Transverse colon (tissue), 4 donors: ENCODE measurements at regions not wholly inside any gene's neighbourhood (a gene's known extent, or its start where the extent isn't known, plus 50 kb on each side); places are given as distances from the start of the nearest gene placed in this dataset.

Experiments used
- DNase-seq: peaks from one replicate; pipeline ENCODE4 v3.0.0-alpha.2; 2019
- H3K27ac ChIP-seq, 4 donors: fragments of 200-600 bp; sonication (generic); 2 replicates each; pipeline ENCODE4 v1.5.1; 2016 to 2018; ENCODE audit warnings: inconsistent platforms in 4 of 4
- H3K27me3 ChIP-seq: fragments of 200-600 bp; sonication (generic); 2 replicates; pipeline ENCODE4 v1.5.1; 2017; ENCODE audit warnings: inconsistent platforms
- H3K36me3 ChIP-seq, 4 donors: fragments of 200-600 bp; sonication (generic); 2 replicates each; pipeline ENCODE4 v1.5.1; 2017 to 2019; ENCODE audit warnings: inconsistent platforms in 4 of 4
- H3K4me1 ChIP-seq, 4 donors: fragments of 200-600 bp; sonication (generic); 2 replicates each; pipeline ENCODE4 v1.5.1; 2017 to 2020; ENCODE audit warnings: inconsistent platforms in 4 of 4
- H3K4me3 ChIP-seq, 4 donors: fragments of 200-600 bp; sonication (generic); 1 replicate in 1 of 4; 2 replicates in 3 of 4; pipeline versions ENCODE4 v1.5.1 to v1.6.1; 2017 to 2019; ENCODE audit warnings: inconsistent platforms in 4 of 4
- H3K9me3 ChIP-seq, 2 donors: fragments of 200-600 bp; sonication (generic); 2 replicates each; pipeline ENCODE4 v1.5.1; 2017 to 2019; ENCODE audit warnings: inconsistent platforms in 2 of 2
- EP300 ChIP-seq: sonication (generic); formaldehyde crosslinking; IDR thresholded peaks from one replicate; pipeline ENCODE4 v1.6.1; 2017; ENCODE audit warnings: antibody characterized with exemption, low read depth
- POLR2A ChIP-seq: fragments of 450-650 bp; IDR thresholded peaks from one replicate; pipeline ENCODE4 v1.6.1; 2016; ENCODE audit warnings: antibody characterized with exemption, mild to moderate bottlenecking, moderate library complexity
- POLR2AphosphoS5 ChIP-seq, 3 donors: sonication (generic); formaldehyde crosslinking; IDR thresholded peaks; one replicate each; pipeline ENCODE4 v1.6.1; 2016; ENCODE audit warnings: antibody characterized with exemption in 3 of 3
- WGBS, 2 donors: methylation state at CpG; one replicate each; pipeline ENCODE4 v1.1.5; 2018; ENCODE audit warnings: low coverage in 1 of 2; 5-methylcytosine and 5-hydroxymethylcytosine counted together
- in situ Hi-C, 4 donors: fragments of 200-750 bp; cut with MboI; loops; one replicate each; pipeline versions ENCODE4 v1.15.0 to v1.15.1; 2017; ENCODE audit warnings: low sequenced_read_pairs in 3 of 4, low pct_ligation_motif_present in 1 of 4, low pct_unique_long_range_greater_than_20kb in 1 of 4
- intact Hi-C: fragments of 100-400 bp; cut with DNase I; formaldehyde crosslinking; loops from one replicate; pipeline ENCODE4 v1.15.1; 2023; ENCODE audit warnings: low total_unique reads
- TF ChIP-seq, protein P1 (sequence below), 5 experiments: fragments of 200-600 bp in 3 of 5; fragments of 450-650 bp in 2 of 5; sonication (generic) in 3 of 5; IDR thresholded peaks; 1 replicate in 2 of 5; 2 replicates in 3 of 5; pipeline ENCODE4 v1.5.1; 2016 to 2017; ENCODE audit warnings: antibody characterized with exemption in 5 of 5, inconsistent platforms in 3 of 5, mild to moderate bottlenecking in 2 of 5, moderate library complexity in 1 of 5

DNA sequence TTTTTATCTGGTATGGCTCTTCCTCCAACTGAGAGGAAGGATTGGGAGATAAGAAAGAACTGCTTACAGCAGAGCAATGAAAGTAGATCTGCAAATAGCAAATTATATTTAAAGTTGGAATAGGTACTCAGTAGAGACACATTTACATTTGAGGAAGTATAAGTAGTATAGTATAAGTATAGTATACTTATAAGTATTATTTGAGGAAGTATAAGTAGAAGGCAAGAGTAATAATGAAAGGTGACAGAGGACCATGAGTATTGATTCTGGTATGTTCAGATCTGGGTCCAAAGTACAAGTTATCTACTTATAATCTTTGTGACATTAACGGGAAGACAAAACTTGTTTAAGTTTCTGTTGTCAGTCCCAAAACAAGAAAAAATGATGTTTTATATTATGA, 527.6 kb upstream of the SORCS1 start:
- H3K9me3 ChIP-seq = no peaks in the 10 kb centered on the region
- H3K36me3 ChIP-seq = no peaks in the 10 kb centered on the region
- no peak overlapping the region for H3K4me3 ChIP-seq
- in situ Hi-C loops (no loop called here), intact Hi-C loops (no loop called here)
- TF ChIP-seq, protein P1, sequence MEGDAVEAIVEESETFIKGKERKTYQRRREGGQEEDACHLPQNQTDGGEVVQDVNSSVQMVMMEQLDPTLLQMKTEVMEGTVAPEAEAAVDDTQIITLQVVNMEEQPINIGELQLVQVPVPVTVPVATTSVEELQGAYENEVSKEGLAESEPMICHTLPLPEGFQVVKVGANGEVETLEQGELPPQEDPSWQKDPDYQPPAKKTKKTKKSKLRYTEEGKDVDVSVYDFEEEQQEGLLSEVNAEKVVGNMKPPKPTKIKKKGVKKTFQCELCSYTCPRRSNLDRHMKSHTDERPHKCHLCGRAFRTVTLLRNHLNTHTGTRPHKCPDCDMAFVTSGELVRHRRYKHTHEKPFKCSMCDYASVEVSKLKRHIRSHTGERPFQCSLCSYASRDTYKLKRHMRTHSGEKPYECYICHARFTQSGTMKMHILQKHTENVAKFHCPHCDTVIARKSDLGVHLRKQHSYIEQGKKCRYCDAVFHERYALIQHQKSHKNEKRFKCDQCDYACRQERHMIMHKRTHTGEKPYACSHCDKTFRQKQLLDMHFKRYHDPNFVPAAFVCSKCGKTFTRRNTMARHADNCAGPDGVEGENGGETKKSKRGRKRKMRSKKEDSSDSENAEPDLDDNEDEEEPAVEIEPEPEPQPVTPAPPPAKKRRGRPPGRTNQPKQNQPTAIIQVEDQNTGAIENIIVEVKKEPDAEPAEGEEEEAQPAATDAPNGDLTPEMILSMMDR (IDR thresholded peaks at IDR 0.05) = no peak
- no peak for TF ChIP-seq POLR2AphosphoS5 (IDR thresholded peaks at IDR 0.05)
- no peak for TF ChIP-seq EP300
- TF ChIP-seq POLR2A = no peak
- WGBS, 2 donors = 69 to 75% methylated on average over 1 of the region's 1 CpG
- no peaks in the 10 kb centered on the region for H3K27me3 ChIP-seq
- no peak for DNase-seq
- H3K27ac ChIP-seq = no peak overlapping the region
- H3K4me1 ChIP-seq = no peaks in the 10 kb centered on the region

DNA sequence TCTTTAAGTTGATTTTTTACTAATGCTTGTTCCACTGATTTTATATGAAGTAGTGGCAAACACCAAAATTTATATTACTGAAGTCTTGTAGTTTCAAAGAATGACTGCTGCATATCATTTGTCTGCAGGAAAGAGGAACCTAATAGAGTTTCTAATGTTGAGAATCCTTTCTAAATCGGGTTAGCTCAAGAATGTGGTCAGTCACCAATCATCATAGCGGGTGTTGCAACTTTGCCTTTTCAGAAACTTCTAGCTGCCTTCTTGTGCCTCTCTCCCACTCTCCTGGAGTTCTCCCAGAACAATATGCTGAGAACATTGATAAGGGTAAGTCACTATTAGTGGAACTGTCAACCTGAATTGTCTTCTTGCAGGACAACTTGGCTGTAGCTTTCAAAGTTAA, 524.8 kb upstream of the SORCS1 start:
- no peak for DNase-seq
- Histone ChIP-seq H3K4me3 (no peak overlapping the region), H3K4me1 (no peaks in the 10 kb centered on the region), H3K36me3 (no peaks in the 10 kb centered on the region), H3K27ac (no peak overlapping the region), H3K9me3 (no peaks in the 10 kb centered on the region), H3K27me3 (no peaks in the 10 kb centered on the region)
- TF ChIP-seq POLR2AphosphoS5 (IDR thresholded peaks at IDR 0.05) (no peak), EP300 (no peak), POLR2A (no peak)
- TF ChIP-seq, protein P1 (IDR thresholded peaks at IDR 0.05) = no peak
- in situ Hi-C loops = no loop called here
- intact Hi-C loops = no loop called here
- WGBS, 2 donors = 67% methylated on average over 2 of the region's 2 CpGs

DNA sequence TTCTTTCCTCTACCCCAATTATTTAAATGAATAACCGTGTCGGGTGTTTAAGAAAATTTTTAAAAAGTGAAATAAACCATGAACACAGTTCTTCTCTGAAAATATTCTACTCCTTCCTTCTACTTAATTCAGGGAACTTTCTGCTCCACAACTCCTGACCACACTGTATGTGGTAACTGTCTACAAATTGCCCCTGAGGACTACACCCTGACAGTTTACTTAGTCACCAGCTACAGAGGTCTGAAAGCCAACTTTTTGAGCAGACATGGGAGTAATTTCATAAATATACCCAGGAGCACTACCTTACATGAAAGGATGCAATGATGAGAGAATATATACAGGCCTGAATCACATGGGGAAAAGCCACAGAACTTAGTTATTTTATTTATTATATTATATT, 523.2 kb upstream of the SORCS1 start:
- in situ Hi-C loops = no loop called here
- intact Hi-C loops = no loop called here
- Histone ChIP-seq H3K36me3 (no peaks in the 10 kb centered on the region), H3K4me3 (no peak overlapping the region), H3K27me3 (no peaks in the 10 kb centered on the region), H3K9me3 (no peaks in the 10 kb centered on the region), H3K4me1 (no peaks in the 10 kb centered on the region), H3K27ac (no peak overlapping the region)
- 82 to 85% methylated on average over 2 of the region's 2 CpGs for WGBS, 2 donors
- TF ChIP-seq POLR2AphosphoS5 (IDR thresholded peaks at IDR 0.05) (no peak), POLR2A (no peak), EP300 (no peak)
- no peak for DNase-seq

DNA sequence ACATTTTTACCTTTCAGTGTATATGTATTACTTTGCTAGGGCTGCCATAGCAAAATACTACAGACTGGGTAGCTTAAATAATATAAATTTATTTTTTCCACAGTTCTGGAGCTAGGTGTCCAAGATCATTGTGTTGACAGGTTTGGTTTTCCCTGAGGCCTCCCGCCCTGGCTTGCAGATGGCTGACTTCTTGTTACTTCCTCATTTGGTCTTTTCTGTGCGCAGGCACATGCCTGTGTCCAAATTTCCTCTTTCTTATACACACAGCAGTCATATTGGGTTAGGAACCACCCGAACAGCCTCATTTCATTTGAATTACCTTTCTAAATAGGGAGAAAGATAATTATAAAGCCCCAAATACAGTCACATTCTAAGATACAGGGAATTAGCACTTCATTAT, 521.6 kb upstream of the SORCS1 start:
- no peaks in the 10 kb centered on the region for H3K9me3 ChIP-seq
- WGBS, 2 donors = 33 to 60% methylated on average over 1 to 3 of the region's 3 CpGs
- H3K4me3 ChIP-seq = no peak overlapping the region
- intact Hi-C loops (no loop called here), in situ Hi-C loops (no loop called here)
- no peaks in the 10 kb centered on the region for H3K36me3 ChIP-seq
- no peak overlapping the region for H3K27ac ChIP-seq
- no peaks in the 10 kb centered on the region for H3K4me1 ChIP-seq
- peak; percentile 15 for DNase-seq
- H3K27me3 ChIP-seq = no peaks in the 10 kb centered on the region
- TF ChIP-seq POLR2A (no peak), EP300 (no peak), POLR2AphosphoS5 (IDR thresholded peaks at IDR 0.05) (no peak)
- TF ChIP-seq, protein P1 (IDR thresholded peaks at IDR 0.05) = no peak

DNA sequence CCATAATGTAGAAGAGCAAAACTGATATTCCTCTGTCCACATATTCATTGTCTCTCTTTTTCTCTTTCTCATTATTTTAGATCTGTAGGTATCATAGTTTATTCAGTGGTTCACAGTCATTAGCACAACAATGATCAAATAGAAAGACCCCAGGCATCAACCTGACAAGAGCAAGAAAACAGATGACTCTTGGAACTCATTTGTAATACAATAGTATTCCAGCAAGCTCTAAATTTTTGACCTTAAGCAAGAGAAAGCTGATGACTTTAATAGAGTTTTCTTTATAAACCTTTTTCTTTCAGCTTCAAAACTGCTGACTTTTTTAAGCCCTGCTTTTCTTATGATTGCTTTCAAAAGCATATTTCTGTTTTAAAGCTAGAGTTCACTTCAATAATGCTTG, 507.5 kb upstream of the SORCS1 start:
- in situ Hi-C loops = no loop called here
- Histone ChIP-seq H3K36me3 (no peaks in the 10 kb centered on the region), H3K9me3 (no peaks in the 10 kb centered on the region), H3K4me1 (no peaks in the 10 kb centered on the region), H3K4me3 (no peak overlapping the region), H3K27me3 (no peaks in the 10 kb centered on the region), H3K27ac (no peak overlapping the region)
- TF ChIP-seq POLR2AphosphoS5 (IDR thresholded peaks at IDR 0.05) (no peak), EP300 (no peak)
- TF ChIP-seq, protein P1 (IDR thresholded peaks at IDR 0.05) = no peak
- intact Hi-C loops = no loop called here
- no peak for DNase-seq
